OCI-LY3 (cell line): ENCODE measurements at regions not wholly inside any gene's neighbourhood (a gene's known extent, or its start where the extent isn't known, plus 50 kb on each side); places are given as distances from the start of the nearest gene placed in this dataset.

Experiments
- CTCF ChIP-seq: fragments of 200-600, 300-600 bp; sonication (generic); IDR thresholded peaks from 2 replicates; pipeline ENCODE4 v1.5.1; 2014; ENCODE audit warnings: antibody characterized with exemption, low read length, low read depth
- EZH2phosphoT487 ChIP-seq: fragments of 200-600 bp; shearing (Covaris generic); IDR thresholded peaks from 2 replicates; pipeline ENCODE4 v1.6.1; 2018; ENCODE audit warnings: antibody characterized with exemption, mixed run types, low read depth

DNA sequence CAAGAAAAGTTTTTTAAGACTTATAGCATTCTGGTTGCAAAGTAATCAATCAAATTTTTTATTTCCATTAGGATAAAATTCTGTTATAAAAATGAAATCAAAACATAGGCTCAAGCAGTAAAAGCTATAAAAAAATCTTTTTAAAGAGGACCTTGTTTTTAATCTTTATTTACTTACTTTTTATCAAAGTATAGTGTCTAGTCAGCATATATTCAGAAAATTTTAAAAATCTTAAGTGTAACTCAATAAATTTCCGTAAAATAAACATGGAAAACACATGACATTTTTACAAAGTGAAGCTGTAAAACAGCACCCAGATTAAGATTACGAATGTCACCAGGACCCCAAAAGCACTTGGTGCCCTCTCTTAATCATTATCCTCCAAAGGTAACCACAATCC is 302.4 kb downstream of the TMEM161B start:
- no peak for TF ChIP-seq CTCF
- TF ChIP-seq EZH2phosphoT487, result no peak
